K562 (cell line): ENCODE measurements at regions not wholly inside any gene's neighbourhood (a gene's known extent, or its start where the extent isn't known, plus 50 kb on each side); places are given as distances from the start of the nearest gene placed in this dataset.

ENCODE experiments used
- CXXC5 ChIP-seq: fragments of 250-450 bp; sonication (Bioruptor Pico); IDR thresholded peaks from 2 replicates; pipeline ENCODE4 v1.8.0; 2022; ENCODE audit warnings: inconsistent platforms, mild to moderate bottlenecking, moderate library complexity
- ZKSCAN8 ChIP-seq: fragments of 200-800 bp; sonication (Bioruptor generic); IDR thresholded peaks from 2 replicates; pipeline ENCODE4 v1.6.1; 2016; ENCODE audit warnings: missing genetic modification characterization, missing compliant biosample characterization
- TF ChIP-seq, protein P1 (sequence below): fragments of 450-650 bp; IDR thresholded peaks from 2 replicates; pipeline ENCODE4 v1.6.1; 2016; ENCODE audit warnings: mild to moderate bottlenecking, moderate library complexity
- TF ChIP-seq, protein P2 (sequence below): fragments of 250-450 bp; sonication (Bioruptor Pico); IDR thresholded peaks from 2 replicates; pipeline ENCODE4 v1.9.0; 2021; ENCODE audit warnings: mild to moderate bottlenecking, inconsistent platforms

- TF ChIP-seq, protein P1, sequence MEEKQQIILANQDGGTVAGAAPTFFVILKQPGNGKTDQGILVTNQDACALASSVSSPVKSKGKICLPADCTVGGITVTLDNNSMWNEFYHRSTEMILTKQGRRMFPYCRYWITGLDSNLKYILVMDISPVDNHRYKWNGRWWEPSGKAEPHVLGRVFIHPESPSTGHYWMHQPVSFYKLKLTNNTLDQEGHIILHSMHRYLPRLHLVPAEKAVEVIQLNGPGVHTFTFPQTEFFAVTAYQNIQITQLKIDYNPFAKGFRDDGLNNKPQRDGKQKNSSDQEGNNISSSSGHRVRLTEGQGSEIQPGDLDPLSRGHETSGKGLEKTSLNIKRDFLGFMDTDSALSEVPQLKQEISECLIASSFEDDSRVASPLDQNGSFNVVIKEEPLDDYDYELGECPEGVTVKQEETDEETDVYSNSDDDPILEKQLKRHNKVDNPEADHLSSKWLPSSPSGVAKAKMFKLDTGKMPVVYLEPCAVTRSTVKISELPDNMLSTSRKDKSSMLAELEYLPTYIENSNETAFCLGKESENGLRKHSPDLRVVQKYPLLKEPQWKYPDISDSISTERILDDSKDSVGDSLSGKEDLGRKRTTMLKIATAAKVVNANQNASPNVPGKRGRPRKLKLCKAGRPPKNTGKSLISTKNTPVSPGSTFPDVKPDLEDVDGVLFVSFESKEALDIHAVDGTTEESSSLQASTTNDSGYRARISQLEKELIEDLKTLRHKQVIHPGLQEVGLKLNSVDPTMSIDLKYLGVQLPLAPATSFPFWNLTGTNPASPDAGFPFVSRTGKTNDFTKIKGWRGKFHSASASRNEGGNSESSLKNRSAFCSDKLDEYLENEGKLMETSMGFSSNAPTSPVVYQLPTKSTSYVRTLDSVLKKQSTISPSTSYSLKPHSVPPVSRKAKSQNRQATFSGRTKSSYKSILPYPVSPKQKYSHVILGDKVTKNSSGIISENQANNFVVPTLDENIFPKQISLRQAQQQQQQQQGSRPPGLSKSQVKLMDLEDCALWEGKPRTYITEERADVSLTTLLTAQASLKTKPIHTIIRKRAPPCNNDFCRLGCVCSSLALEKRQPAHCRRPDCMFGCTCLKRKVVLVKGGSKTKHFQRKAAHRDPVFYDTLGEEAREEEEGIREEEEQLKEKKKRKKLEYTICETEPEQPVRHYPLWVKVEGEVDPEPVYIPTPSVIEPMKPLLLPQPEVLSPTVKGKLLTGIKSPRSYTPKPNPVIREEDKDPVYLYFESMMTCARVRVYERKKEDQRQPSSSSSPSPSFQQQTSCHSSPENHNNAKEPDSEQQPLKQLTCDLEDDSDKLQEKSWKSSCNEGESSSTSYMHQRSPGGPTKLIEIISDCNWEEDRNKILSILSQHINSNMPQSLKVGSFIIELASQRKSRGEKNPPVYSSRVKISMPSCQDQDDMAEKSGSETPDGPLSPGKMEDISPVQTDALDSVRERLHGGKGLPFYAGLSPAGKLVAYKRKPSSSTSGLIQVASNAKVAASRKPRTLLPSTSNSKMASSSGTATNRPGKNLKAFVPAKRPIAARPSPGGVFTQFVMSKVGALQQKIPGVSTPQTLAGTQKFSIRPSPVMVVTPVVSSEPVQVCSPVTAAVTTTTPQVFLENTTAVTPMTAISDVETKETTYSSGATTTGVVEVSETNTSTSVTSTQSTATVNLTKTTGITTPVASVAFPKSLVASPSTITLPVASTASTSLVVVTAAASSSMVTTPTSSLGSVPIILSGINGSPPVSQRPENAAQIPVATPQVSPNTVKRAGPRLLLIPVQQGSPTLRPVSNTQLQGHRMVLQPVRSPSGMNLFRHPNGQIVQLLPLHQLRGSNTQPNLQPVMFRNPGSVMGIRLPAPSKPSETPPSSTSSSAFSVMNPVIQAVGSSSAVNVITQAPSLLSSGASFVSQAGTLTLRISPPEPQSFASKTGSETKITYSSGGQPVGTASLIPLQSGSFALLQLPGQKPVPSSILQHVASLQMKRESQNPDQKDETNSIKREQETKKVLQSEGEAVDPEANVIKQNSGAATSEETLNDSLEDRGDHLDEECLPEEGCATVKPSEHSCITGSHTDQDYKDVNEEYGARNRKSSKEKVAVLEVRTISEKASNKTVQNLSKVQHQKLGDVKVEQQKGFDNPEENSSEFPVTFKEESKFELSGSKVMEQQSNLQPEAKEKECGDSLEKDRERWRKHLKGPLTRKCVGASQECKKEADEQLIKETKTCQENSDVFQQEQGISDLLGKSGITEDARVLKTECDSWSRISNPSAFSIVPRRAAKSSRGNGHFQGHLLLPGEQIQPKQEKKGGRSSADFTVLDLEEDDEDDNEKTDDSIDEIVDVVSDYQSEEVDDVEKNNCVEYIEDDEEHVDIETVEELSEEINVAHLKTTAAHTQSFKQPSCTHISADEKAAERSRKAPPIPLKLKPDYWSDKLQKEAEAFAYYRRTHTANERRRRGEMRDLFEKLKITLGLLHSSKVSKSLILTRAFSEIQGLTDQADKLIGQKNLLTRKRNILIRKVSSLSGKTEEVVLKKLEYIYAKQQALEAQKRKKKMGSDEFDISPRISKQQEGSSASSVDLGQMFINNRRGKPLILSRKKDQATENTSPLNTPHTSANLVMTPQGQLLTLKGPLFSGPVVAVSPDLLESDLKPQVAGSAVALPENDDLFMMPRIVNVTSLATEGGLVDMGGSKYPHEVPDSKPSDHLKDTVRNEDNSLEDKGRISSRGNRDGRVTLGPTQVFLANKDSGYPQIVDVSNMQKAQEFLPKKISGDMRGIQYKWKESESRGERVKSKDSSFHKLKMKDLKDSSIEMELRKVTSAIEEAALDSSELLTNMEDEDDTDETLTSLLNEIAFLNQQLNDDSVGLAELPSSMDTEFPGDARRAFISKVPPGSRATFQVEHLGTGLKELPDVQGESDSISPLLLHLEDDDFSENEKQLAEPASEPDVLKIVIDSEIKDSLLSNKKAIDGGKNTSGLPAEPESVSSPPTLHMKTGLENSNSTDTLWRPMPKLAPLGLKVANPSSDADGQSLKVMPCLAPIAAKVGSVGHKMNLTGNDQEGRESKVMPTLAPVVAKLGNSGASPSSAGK, result no peak
- no peak for TF ChIP-seq ZKSCAN8 (CRISPR knock-in tag)
- TF ChIP-seq, protein P2, sequence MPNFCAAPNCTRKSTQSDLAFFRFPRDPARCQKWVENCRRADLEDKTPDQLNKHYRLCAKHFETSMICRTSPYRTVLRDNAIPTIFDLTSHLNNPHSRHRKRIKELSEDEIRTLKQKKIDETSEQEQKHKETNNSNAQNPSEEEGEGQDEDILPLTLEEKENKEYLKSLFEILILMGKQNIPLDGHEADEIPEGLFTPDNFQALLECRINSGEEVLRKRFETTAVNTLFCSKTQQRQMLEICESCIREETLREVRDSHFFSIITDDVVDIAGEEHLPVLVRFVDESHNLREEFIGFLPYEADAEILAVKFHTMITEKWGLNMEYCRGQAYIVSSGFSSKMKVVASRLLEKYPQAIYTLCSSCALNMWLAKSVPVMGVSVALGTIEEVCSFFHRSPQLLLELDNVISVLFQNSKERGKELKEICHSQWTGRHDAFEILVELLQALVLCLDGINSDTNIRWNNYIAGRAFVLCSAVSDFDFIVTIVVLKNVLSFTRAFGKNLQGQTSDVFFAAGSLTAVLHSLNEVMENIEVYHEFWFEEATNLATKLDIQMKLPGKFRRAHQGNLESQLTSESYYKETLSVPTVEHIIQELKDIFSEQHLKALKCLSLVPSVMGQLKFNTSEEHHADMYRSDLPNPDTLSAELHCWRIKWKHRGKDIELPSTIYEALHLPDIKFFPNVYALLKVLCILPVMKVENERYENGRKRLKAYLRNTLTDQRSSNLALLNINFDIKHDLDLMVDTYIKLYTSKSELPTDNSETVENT (CRISPR knock-in tag), result no peak
- TF ChIP-seq CXXC5 (CRISPR knock-in tag), result no peak
These were observed 743.3 kb upstream of the SLIT2 start (continued) for GRCh38 chr4:19508442-19508841.
